Stimulated activated CD4-positive, alpha-beta T cell treated with anti-CD3 and anti-CD28 coated beads, Interleukin-4, amount 100 ng/mL, for 4 hours (primary cell): ENCODE measurements at regions not wholly inside any gene's neighbourhood (a gene's known extent, or its start where the extent isn't known, plus 50 kb on each side); places are given as distances from the start of the nearest gene placed in this dataset.

Source experiments
- DNase-seq, 2 experiments: peaks; one replicate each; pipeline ENCODE4 v3.0.0-alpha.2; 2020

- DNase-seq: no peak
Observed at GRCh38 chr6:18674346-18674745, 287.2 kb downstream of the RNF144B start.

GRCh38 chr6:18675881-18676280, 288.7 kb downstream of the RNF144B start:
- DNase-seq: no peak

- DNase-seq: no peak
Observed at GRCh38 chr6:18676548-18676947, 289.4 kb downstream of the RNF144B start.

- no peak for DNase-seq
Observed at GRCh38 chr6:18680842-18681241, 293.7 kb downstream of the RNF144B start.

- no peak for DNase-seq
Observed at GRCh38 chr6:18681832-18682503, 294.8 kb downstream of the RNF144B start.

GRCh38 chr6:18684343-18684742, 297.2 kb downstream of the RNF144B start:
- no peak for DNase-seq

- DNase-seq: no peak
Observed at GRCh38 chr6:18692929-18693685, 306.0 kb downstream of the RNF144B start.

- DNase-seq: no peak
Observed at GRCh38 chr6:18693881-18694280, 306.7 kb downstream of the RNF144B start.

GRCh38 chr6:18703546-18703945, 316.4 kb downstream of the RNF144B start:
- DNase-seq: no peak

GRCh38 chr6:18707714-18708439, 320.7 kb downstream of the RNF144B start:
- no peak for DNase-seq

- no peak for DNase-seq
Observed at GRCh38 chr6:18712595-18712994, 325.4 kb downstream of the RNF144B start.

- DNase-seq: no peak
Observed at GRCh38 chr6:18720075-18720474, 332.9 kb downstream of the RNF144B start.

- DNase-seq: no peak
Observed at GRCh38 chr6:18724056-18724455, 336.9 kb downstream of the RNF144B start.

GRCh38 chr6:18725449-18725848, 338.3 kb downstream of the RNF144B start:
- DNase-seq: no peak

- DNase-seq: no peak
Observed at GRCh38 chr6:18733921-18734550, 346.9 kb downstream of the RNF144B start.

- no peak for DNase-seq
Observed at GRCh38 chr6:18741741-18742140, 354.6 kb downstream of the RNF144B start.

GRCh38 chr6:18742406-18742805, 355.3 kb downstream of the RNF144B start:
- no peak for DNase-seq

- no peak for DNase-seq
Observed at GRCh38 chr6:18746727-18747126, 359.6 kb downstream of the RNF144B start.

- no peak for DNase-seq
Observed at GRCh38 chr6:18748314-18748713, 361.2 kb downstream of the RNF144B start.

- DNase-seq: no peak
Observed at GRCh38 chr6:18752278-18753068, 365.3 kb downstream of the RNF144B start.

GRCh38 chr6:18753076-18753475, 365.9 kb downstream of the RNF144B start:
- DNase-seq: no peak

- DNase-seq: no peak
Observed at GRCh38 chr6:18763086-18763485, 375.9 kb downstream of the RNF144B start.

GRCh38 chr6:18784794-18785193, 397.6 kb downstream of the RNF144B start:
- DNase-seq: no peak
